Left lung (tissue), 4 donors: ENCODE measurements at regions not wholly inside any gene's neighbourhood (a gene's known extent, or its start where the extent isn't known, plus 50 kb on each side); places are given as distances from the start of the nearest gene placed in this dataset.

ENCODE experiments used
- ATAC-seq: fragments of 200-7000 bp; cut with Tn5 transposase; one replicate; pipeline ENCODE4 v1.9.1; 2020; ENCODE audit warnings: moderate library complexity
- DNase-seq, 4 donors: peaks; one replicate each; pipeline ENCODE4 v3.0.0-alpha.2; 2013 to 2020
- H3K27ac ChIP-seq, 2 donors: fragments of 200-600 bp; sonication (generic) in 1 of 2; one replicate each; pipeline versions ENCODE4 v1.5.0 to v1.8.0; 2020 to 2021
- H3K27me3 ChIP-seq, 2 donors: fragments of 200-600 bp; sonication (generic) in 1 of 2; one replicate each; pipeline versions ENCODE4 v1.5.0 to v1.8.0; 2020 to 2021
- H3K36me3 ChIP-seq, 2 donors: fragments of 200-600 bp; sonication (generic) in 1 of 2; one replicate each; pipeline versions ENCODE4 v1.5.0 to v1.8.0; 2020 to 2021
- H3K4me1 ChIP-seq, 2 donors: fragments of 200-600 bp; one replicate each; pipeline ENCODE4 v1.8.0; 2021
- H3K4me3 ChIP-seq, 2 donors: fragments of 200-600 bp; sonication (generic) in 1 of 2; one replicate each; pipeline versions ENCODE4 v1.5.0 to v1.8.0; 2020 to 2021; ENCODE audit warnings: mild to moderate bottlenecking in 1 of 2
- H3K9me3 ChIP-seq, 2 donors: fragments of 200-600 bp; sonication (generic) in 1 of 2; one replicate each; pipeline versions ENCODE4 v1.5.0 to v1.8.0; 2020 to 2021
- intact Hi-C, 2 donors: fragments of 100-400 bp; cut with DNase I; formaldehyde crosslinking; loops; one replicate each; pipeline versions ENCODE4 v1.11.2 to v1.14.2; 2022
- TF ChIP-seq, protein P1 (sequence below), 2 donors: fragments of 200-600 bp; sonication (generic) in 1 of 2; IDR thresholded peaks; one replicate each; pipeline versions ENCODE4 v1.5.0 to v1.8.0; 2021; ENCODE audit warnings: antibody characterized with exemption in 2 of 2
- donor health status: DM: no; HTN: yes; CAD: no.
- donor health status: DM: no; HTN: no; CAD: no.

DNA sequence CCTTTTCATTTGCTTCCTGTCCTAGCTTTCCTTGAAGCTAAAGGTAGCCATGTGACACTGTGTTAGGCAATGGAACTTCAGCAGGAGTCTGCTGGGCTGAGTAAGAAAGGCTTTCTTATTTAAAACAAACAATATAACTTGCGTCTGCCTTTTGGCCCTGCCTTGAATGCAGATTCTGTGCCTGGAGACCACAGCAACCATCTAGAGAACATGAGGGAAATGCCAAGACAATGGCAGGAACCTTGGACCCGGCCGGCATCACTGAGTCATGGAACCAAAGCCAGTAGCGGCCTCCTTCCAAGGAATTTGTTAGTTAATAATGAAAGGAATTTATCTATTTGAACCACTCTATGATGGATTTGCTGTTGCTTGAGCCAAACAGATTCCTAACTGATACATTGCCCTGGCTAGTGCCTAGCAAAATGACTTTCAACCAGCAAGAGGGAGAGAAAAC, 207.5 kb upstream of the EPHA4 start:
- H3K27ac ChIP-seq: peak overlapping the region in 1 of 2 donors; percentile 2
- no peaks in the 10 kb centered on the region for H3K36me3 ChIP-seq
- intact Hi-C loops: no loop called here
- TF ChIP-seq, protein P1, sequence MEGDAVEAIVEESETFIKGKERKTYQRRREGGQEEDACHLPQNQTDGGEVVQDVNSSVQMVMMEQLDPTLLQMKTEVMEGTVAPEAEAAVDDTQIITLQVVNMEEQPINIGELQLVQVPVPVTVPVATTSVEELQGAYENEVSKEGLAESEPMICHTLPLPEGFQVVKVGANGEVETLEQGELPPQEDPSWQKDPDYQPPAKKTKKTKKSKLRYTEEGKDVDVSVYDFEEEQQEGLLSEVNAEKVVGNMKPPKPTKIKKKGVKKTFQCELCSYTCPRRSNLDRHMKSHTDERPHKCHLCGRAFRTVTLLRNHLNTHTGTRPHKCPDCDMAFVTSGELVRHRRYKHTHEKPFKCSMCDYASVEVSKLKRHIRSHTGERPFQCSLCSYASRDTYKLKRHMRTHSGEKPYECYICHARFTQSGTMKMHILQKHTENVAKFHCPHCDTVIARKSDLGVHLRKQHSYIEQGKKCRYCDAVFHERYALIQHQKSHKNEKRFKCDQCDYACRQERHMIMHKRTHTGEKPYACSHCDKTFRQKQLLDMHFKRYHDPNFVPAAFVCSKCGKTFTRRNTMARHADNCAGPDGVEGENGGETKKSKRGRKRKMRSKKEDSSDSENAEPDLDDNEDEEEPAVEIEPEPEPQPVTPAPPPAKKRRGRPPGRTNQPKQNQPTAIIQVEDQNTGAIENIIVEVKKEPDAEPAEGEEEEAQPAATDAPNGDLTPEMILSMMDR (IDR thresholded peaks at IDR 0.05): no peak
- ATAC-seq (peak; percentile 35), DNase-seq (no peak)
- H3K4me1 ChIP-seq: peaks cover 0 to 5% of the 10 kb centered on the region in 2 donors
- no peaks in the 10 kb centered on the region for H3K27me3 ChIP-seq
- H3K9me3 ChIP-seq: no peaks in the 10 kb centered on the region
- no peak overlapping the region for H3K4me3 ChIP-seq

DNA sequence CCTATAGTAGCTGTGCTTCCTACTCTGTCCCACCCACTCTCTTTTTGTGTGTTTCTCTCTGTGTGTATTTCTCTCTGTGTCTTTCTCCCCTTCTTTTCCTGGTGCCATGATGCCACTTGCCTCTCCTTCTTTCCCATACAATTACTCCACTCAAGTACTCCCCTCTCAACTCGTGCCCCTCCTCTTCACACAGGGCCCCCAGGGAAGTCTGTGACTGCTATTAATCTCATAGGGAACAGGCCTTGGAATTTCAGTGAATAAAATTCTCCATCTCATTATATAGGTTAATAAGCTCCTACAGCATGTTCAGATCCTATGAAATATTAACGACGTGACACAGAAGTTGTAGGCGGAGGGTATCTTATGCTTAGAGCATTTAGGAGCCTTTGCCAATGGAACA, 205.9 kb upstream of the EPHA4 start:
- no peak for DNase-seq
- no peak for ATAC-seq
- intact Hi-C loops: no loop called here
- no peak overlapping the region for H3K27ac ChIP-seq
- TF ChIP-seq, protein P1 (IDR thresholded peaks at IDR 0.05): no peak
- no peak overlapping the region for H3K4me3 ChIP-seq
- no peaks in the 10 kb centered on the region for H3K27me3 ChIP-seq
- H3K4me1 ChIP-seq: peaks cover 0 to 5% of the 10 kb centered on the region in 2 donors
- H3K9me3 ChIP-seq: no peaks in the 10 kb centered on the region
- H3K36me3 ChIP-seq: no peaks in the 10 kb centered on the region

DNA sequence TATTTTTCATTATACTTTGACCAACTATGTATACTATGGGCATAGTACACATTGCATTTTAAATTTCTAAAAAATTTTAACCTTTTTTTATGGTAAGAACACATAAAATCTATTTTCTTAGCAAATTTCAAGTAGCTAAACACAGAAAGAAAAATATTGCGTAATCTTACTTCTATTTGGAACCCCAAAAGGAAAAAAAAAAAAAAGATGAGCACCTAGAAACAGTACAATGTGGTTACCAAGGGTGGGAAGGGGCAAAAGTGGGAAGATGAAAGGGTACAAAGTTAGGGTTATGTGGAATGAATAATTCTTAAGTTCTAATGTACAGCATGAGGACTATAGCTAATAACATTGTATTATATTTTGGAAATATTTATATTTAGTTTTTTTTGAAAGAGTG, 205.0 kb upstream of the EPHA4 start:
- DNase-seq: no peak
- ATAC-seq: no peak
- intact Hi-C loops: no loop called here

DNA sequence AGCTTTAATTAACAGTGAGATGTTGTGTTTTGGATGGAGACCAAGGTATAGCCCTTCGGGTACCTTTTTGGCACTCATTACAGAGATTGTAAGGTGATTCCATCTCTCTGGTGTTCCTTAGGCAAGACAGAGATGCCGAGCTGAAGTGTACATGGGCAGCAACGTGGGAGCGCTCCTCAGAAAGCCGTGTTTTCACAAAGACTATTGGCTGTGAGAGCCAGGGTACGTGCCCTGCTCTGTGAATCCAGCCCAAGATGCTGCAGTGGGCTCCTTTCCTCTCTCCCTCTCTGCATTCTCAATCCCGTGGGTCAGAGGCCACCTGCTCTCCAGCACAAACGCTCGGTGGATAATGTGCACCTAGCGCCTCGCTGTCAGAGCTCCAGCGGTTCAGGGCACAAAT, 203.0 kb upstream of the EPHA4 start:
- ATAC-seq: no peak
- intact Hi-C loops: no loop called here
- Histone ChIP-seq H3K4me3 (no peak overlapping the region), H3K9me3 (no peaks in the 10 kb centered on the region), H3K27ac (no peak overlapping the region), H3K36me3 (no peaks in the 10 kb centered on the region), H3K4me1 (no peaks in the 10 kb centered on the region), H3K27me3 (no peaks in the 10 kb centered on the region)
- TF ChIP-seq, protein P1 (IDR thresholded peaks at IDR 0.05): no peak
- DNase-seq: no peak

More for the DNA sequence above, 205.0 kb upstream of the EPHA4 start:
- no peaks in the 10 kb centered on the region for H3K36me3 ChIP-seq
- peaks cover 0 to 5% of the 10 kb centered on the region in 2 donors for H3K4me1 ChIP-seq
- H3K4me3 ChIP-seq: no peak overlapping the region
- no peaks in the 10 kb centered on the region for H3K27me3 ChIP-seq
- no peaks in the 10 kb centered on the region for H3K9me3 ChIP-seq
- H3K27ac ChIP-seq: no peak overlapping the region
- TF ChIP-seq, protein P1 (IDR thresholded peaks at IDR 0.05): no peak

DNA sequence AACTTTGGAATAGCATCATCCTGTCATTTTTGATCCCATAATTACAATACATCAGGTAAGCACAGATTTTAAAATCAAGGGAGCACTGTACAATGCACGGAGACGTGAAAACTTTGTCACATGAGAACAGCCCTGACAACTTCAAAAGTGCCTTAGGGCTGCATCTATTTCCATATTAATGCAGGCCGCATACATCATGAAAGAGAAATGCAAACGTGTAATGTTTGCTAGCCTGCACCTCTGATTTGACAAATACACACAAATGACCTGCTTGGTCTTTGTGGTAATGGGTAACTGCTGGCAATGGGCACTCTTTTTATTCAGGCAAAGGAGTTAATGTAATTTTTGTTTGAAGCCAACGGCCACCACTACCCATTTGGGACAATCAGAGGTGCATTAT, 202.0 kb upstream of the EPHA4 start:
- H3K4me3 ChIP-seq: no peak overlapping the region
- H3K27ac ChIP-seq: no peak overlapping the region
- no peaks in the 10 kb centered on the region for H3K9me3 ChIP-seq
- H3K36me3 ChIP-seq: no peaks in the 10 kb centered on the region
- H3K27me3 ChIP-seq: no peaks in the 10 kb centered on the region
- intact Hi-C loops: no loop called here
- DNase-seq (no peak), ATAC-seq (no peak)
- H3K4me1 ChIP-seq: no peaks in the 10 kb centered on the region
- TF ChIP-seq, protein P1 (IDR thresholded peaks at IDR 0.05): no peak
